ENCODE measurements at regions not wholly inside any gene's neighbourhood (a gene's known extent, or its start where the extent isn't known, plus 50 kb on each side); places are given as distances from the start of the nearest gene placed in this dataset.

- Histone ChIP-seq H3K4me1 (no peaks in the 10 kb centered on the region), H3K27me3 (no peaks in the 10 kb centered on the region), H3K36me3 (no peaks in the 10 kb centered on the region), H3K9me3 (no peaks in the 10 kb centered on the region), H3K4me3 (no peak overlapping the region), H3K27ac (no peak overlapping the region)
- no peak for TF ChIP-seq CTCF (IDR thresholded peaks at IDR 0.05)
- DNase-seq (ENCODE audit: low spot score in 2 of 2) = no peak
- intact Hi-C loops (cut with DNase I) = no loop called here
Observed at GRCh38 chr9:28032268-28032590, 458.9 kb upstream of the C9orf72 start.

GRCh38 chr9:28034242-28034641, 461.0 kb upstream of the C9orf72 start:
- no peak for TF ChIP-seq CTCF (IDR thresholded peaks at IDR 0.05)
- no peaks in the 10 kb centered on the region for H3K4me1 ChIP-seq
- H3K36me3 ChIP-seq = no peaks in the 10 kb centered on the region
- no peak overlapping the region for H3K4me3 ChIP-seq
- no peaks in the 10 kb centered on the region for H3K9me3 ChIP-seq
- no peak for DNase-seq (ENCODE audit: low spot score in 2 of 2)
- no peaks in the 10 kb centered on the region for H3K27me3 ChIP-seq
- intact Hi-C loops (cut with DNase I) = no loop called here
- no peak overlapping the region for H3K27ac ChIP-seq

- TF ChIP-seq CTCF (IDR thresholded peaks at IDR 0.05) = no peak
- intact Hi-C loops (cut with DNase I) = no loop called here
- H3K27me3 ChIP-seq = no peaks in the 10 kb centered on the region
- H3K4me1 ChIP-seq = no peaks in the 10 kb centered on the region
- H3K27ac ChIP-seq = no peak overlapping the region
- H3K4me3 ChIP-seq = no peak overlapping the region
- no peaks in the 10 kb centered on the region for H3K9me3 ChIP-seq
- no peaks in the 10 kb centered on the region for H3K36me3 ChIP-seq
- DNase-seq (ENCODE audit: low spot score in 2 of 2) = no peak
Observed at GRCh38 chr9:28037968-28038367, 464.7 kb upstream of the C9orf72 start.

GRCh38 chr9:28045051-28045450, 471.8 kb upstream of the C9orf72 start:
- intact Hi-C loops (cut with DNase I) = no loop called here
- H3K9me3 ChIP-seq = no peaks in the 10 kb centered on the region
- H3K27ac ChIP-seq = no peak overlapping the region
- H3K4me3 ChIP-seq = no peak overlapping the region
- H3K36me3 ChIP-seq = no peaks in the 10 kb centered on the region
- H3K27me3 ChIP-seq = no peaks in the 10 kb centered on the region
- H3K4me1 ChIP-seq = no peaks in the 10 kb centered on the region
- no peak for DNase-seq (ENCODE audit: low spot score in 2 of 2)
- TF ChIP-seq CTCF (IDR thresholded peaks at IDR 0.05) = no peak

- DNase-seq (ENCODE audit: low spot score in 2 of 2) = no peak
- no peak for TF ChIP-seq CTCF (IDR thresholded peaks at IDR 0.05)
- Histone ChIP-seq H3K4me1 (no peaks in the 10 kb centered on the region), H3K36me3 (no peaks in the 10 kb centered on the region), H3K9me3 (no peaks in the 10 kb centered on the region), H3K27ac (no peak overlapping the region), H3K27me3 (no peaks in the 10 kb centered on the region), H3K4me3 (no peak overlapping the region)
- intact Hi-C loops (cut with DNase I) = no loop called here
Observed at GRCh38 chr9:28050046-28050445, 476.8 kb upstream of the C9orf72 start.

- H3K9me3 ChIP-seq = no peaks in the 10 kb centered on the region
- no peaks in the 10 kb centered on the region for H3K36me3 ChIP-seq
- no peak overlapping the region for H3K27ac ChIP-seq
- no peaks in the 10 kb centered on the region for H3K27me3 ChIP-seq
- TF ChIP-seq CTCF (IDR thresholded peaks at IDR 0.05) = no peak
- intact Hi-C loops (cut with DNase I) = no loop called here
- DNase-seq (ENCODE audit: low spot score in 2 of 2) = no peak
- H3K4me3 ChIP-seq = no peak overlapping the region
- no peaks in the 10 kb centered on the region for H3K4me1 ChIP-seq
Observed at GRCh38 chr9:28050941-28051340, 477.7 kb upstream of the C9orf72 start.

Measured in ascending aorta (tissue), 2 donors.